Inflammatory macrophage (primary cell): ENCODE measurements at regions not wholly inside any gene's neighbourhood (a gene's known extent, or its start where the extent isn't known, plus 50 kb on each side); places are given as distances from the start of the nearest gene placed in this dataset.

ENCODE experiments used
- DNase-seq, 2 donors: peaks; one replicate each; pipeline ENCODE4 v3.0.0-alpha.2; 2020 to 2022

DNA sequence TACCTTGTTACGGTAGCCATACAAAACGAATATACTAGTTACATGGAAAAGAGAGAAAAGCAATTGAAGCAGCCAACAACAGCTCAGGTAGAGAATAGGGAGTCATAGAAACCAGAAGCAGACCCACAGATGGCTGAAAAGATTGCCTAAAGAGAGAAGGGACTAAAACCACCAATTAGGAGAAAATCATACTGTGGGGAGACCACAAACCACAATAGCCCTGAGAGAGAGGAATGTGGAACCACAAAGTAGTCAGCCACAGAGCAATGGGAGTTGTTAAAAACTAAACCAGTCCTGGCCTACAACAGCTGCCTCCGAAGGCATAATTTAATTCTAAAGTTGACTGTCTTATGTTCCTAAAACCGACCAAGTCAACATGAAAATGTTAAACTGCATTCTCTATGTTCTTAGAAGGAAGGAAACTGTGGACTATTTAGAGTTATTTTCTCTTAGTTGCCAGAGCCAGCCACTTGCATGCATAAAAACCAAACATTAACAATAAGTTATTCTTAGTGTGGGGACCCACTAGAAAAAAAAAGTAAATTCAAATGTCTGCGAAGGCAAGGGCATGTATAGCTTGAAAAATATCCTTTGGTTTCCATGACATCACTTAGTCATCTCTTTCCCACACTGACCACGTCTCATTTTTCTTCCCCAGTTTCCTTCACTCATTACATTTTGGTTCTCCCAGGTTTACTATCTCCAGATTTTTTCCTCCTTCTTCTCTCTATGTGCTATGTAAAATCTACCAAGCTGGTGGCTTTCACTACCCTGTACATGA lies 398.1 kb downstream of the NOVA1 start:
- no peak for DNase-seq

DNA sequence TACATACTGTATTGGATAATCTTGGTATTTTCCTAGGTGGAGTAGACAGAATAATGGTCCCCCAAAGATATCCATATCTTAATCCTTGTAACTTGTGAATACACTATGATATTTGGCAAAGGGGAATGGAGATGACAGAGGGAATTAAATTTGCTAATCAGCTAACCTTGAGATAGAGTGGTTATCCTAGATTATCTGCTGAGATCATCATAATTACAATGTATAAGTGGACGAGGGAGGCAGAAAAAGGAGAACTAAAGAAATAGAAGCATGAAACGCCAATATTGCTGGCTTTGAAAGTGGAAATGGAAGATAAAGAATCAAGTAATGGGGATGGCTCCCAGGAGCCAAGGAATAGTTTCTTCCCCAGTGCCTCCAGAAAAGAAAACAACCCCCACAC lies 398.7 kb downstream of the NOVA1 start:
- DNase-seq: no peak

DNA sequence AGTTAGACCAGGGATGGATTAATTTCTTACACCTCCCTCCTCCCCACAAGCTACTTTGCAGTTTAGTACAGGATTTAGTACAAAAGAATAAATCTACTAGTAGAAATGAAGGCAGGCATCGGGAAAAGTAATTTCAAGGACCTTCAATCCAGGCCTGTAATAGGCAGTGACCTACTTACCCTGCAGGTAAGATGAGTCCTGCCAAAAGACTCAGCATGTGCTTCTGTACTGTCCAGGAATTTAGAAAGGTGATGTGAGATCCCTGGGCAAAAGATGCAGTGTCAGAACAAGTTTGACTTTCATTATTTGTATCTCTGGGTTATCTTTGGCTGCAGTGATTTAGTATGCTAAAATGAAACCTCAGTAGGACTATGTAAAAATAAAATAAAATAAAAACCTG lies 403.0 kb downstream of the NOVA1 start:
- no peak for DNase-seq

DNA sequence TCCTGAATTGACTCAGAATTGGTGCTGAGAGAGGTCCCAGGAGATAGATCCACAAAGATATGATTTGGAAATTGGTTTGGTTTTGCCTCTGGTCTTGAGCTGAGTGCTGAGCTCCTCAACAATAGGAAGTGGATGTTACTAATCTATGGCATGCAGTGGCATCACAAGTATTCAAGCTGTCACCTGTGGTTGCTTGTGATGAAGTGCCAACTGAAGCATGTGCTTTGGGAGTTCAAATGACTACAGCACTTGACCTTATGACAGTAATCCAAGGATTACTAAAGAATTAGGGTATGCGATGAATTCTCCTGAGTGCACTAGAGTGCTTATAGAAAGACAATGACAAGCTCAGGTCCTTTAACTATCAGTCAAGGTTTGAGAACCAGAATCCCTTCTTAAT lies 406.2 kb downstream of the NOVA1 start:
- no peak for DNase-seq

DNA sequence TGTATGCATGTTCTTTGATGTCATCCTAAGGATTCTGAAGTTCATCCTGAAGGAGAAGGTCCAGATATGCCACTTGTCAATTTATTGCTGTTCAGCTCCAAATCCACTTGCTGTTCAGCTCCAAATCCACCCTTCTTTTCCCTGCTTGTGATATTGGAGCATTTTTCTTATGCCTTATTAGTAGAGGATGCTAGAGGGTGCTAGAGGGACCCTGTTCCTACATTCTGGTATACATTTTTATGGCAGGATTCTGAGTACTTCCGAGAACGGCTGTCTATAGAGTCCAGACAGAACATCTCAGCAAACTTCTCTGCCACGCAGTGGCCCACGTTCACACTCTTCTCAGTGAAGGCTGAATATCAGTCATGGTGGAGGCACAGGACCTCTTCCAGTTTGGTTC lies 406.7 kb downstream of the NOVA1 start:
- DNase-seq: no peak

DNA sequence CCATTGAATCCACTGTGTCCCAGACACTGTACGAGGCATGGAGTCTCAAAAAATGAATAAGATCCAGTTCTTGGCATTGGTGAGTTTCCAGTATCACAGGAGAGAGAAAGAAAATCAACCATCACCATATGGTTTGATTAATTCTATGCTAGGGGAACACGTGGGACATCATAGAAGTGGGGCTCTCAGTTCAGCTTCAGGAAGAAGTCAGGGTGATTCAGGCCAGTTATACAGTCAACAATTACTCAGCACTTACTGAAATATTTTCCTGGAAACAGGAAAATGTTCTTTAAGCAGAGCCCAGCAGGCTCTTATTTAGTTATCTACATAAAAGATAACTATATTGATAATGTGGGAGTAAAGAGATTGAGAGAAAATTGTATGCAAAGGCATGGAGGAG lies 407.2 kb downstream of the NOVA1 start:
- DNase-seq: no peak

DNA sequence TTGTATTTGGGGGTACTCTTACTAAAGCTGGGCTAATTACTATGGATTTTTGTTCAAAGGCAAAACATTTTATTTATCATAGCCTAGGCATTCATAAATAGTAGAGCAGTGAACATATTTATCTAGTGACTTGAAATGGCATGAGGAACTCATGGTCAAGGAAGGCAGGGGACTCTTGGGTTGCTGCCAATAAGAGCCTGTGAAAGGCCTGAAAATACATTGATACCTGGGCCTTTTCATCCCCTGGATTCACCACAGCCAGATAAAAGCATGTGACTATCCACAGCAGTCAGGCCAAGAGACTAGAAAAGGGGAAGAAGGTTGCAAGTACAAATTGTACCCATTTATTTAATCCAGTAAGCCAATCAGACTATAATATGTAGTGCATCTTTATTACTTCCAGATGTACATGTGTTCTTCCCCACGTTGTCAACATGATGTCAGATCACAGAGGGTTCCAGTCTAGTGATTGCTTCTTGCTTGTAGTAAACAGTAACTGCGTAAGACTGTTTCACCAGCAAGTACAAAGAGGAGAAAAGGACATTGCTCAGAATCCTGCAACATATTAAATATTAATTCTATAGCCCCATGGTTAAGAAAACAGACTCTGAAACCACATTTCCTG lies 409.7 kb downstream of the NOVA1 start:
- DNase-seq: no peak

DNA sequence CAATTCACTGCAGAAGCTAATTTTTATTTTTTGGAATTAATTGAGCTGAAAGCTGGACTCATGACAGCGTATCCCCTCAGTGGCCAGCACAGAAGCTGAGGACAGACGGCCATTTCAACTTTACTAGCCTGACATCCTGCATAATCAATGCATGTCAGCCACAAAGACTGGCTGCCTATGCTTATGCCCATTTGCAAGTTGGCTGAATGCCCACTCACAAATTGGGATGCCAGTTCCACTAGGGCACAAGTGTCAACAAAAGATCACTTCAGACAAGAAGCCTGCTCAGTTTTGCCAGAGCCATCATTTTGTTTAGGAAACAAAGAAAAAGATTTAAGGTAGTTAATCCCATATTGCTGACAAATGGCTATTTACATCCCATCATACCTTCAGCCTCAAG lies 417.6 kb downstream of the NOVA1 start:
- DNase-seq: no peak

DNA sequence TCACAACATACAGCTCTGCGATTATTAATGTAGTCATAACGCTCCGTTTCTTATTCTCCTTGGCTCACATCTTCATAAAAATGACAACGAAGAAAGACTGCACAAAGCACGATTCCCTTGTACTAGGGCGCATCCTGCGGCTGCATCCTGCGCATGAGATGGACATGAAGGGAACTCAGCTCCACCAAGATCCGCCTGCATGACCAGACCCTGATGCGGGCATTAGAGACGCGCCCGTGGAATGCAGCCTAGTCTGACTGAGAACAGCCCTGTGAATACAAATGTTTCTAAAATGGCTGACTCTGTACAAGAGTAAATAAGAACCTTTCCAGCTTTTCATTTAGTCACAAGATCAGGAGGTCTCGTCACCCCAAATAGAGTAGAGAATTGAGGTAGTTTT lies 422.2 kb downstream of the NOVA1 start:
- DNase-seq: no peak

DNA sequence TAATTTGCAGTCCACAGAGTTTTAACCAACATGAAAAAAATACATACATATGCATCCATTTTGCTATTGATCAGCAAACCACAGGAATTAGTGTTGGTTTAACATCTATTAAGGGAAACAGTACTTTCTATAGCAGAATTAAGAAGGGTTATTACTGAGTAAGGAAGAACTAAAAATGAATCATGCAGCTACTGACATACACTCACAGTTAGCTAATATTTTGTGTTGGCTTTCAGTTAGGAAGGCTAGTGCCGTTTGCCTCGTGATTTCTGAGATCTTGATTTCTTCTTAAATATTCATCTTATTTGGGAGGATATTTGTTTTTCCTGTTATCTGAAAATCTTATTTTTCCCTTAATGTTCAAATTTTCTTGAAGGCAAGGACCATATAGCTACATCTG lies 423.4 kb downstream of the NOVA1 start:
- no peak for DNase-seq

DNA sequence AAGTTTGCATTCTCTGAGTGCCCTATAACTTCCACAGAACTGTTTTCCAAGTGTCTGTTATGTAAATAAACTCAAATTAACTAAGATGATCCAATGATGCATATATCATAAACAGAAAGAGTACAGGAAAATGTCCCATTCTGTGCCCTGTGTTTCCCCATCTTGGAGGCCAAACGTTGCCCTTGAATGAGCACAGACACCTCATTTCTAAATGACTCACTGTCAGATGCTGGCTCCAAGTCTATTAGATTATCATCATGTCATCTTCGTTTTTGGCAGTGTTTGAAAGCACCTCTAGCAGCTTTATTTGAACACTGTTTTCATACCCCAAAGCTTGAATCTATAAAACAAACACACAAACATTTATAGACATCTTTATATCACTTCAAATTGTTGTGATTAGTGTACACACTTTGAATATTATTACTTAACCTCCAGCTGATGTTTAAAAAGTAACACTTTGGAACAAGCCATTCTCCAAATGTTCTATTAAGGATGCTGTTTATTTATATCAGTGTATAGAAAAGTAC lies 424.2 kb downstream of the NOVA1 start:
- DNase-seq: no peak

DNA sequence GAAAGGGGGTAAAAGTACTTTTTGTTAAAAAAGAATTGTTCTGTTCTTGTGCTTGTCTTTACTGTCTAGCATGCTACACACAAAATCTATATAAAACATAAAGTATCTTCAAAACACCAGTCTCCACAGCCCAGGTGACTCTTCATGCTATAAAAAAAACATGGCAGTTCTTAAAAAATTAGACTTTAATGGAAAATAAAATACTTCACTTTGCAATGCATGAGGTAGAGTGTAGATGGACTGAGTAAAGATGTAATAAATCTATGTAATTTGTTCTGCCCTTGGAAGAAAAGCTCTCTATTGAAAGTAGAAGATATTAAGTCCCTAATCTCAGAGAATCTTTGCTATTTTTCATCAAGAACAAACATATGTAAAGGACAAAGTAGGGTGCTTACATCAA lies 425.4 kb downstream of the NOVA1 start:
- DNase-seq: no peak

DNA sequence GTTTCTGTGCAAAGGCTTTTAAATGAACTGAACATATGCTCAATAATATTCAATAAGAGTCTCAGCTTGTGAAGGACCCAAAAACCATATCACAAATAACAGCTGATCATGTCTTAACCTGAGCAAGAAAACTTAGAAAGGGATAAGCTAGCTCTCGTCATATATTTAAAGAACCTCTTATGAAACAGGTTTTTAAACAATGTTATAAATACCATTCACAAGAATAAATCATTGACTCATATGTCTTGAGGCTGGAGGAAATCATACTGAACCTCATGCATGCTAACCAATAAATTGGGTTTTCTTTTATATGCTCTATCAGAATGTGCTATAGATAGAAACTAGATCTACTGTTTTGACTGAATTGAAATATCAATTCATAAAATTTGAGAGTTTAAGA lies 426.9 kb downstream of the NOVA1 start:
- DNase-seq: no peak

DNA sequence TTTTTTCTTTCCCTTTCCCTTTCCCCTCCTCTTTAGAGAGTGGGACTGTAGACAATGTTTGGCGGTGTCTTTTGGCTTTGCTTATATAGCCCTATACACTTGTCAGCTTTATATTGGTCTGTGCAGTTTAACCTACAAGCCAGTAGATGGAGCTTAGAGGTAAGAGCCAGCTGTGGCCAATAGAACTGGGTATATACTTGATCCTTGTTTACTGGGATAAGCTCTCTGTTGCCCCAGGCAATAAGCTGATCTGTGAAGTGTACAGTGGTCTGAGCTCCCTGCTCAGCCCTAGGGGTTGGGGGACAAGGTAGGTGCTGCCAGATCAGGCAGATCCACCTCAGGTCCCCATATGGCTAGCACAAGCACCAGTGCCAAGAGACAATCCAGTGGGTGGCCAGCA lies 434.1 kb downstream of the NOVA1 start:
- DNase-seq: no peak

DNA sequence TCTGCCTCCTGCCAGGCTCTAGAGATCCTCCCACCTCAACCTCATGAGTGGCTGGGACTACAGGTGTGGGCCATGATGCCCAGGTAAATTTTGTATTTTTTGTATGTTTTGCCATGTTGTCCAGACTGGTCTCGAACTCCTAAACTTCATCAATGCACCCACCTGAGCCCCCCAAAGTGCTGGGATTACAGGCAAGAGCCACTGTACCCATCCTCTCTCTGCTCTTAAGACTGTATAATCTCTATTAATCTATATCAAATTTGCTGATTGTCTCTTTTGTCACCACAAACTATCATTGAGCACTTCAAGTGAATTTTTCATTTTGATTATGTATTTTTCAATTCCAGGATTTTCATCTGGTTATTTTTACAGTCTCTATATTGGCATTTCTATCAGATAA lies 440.3 kb downstream of the NOVA1 start:
- no peak for DNase-seq

DNA sequence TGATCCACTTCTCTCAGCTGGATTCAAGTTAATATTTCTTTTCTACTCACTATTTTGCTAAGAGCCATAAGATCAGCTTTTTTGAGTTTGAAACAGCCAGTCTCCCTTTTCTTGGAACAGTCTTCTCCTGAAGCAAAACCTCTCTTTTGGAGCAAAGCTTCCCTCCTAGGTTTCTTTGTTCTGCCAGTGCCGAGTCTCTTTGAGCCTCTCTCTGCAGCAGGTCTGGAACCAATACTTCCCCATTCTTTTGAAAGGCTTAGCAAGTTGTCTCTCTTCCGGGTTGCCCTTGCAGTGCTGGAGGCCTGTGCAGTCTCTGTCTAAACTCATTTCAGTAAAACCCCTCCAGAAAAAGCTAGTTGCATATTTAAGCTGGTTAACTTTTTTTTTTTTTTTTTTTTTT lies 454.8 kb downstream of the NOVA1 start:
- no peak for DNase-seq

DNA sequence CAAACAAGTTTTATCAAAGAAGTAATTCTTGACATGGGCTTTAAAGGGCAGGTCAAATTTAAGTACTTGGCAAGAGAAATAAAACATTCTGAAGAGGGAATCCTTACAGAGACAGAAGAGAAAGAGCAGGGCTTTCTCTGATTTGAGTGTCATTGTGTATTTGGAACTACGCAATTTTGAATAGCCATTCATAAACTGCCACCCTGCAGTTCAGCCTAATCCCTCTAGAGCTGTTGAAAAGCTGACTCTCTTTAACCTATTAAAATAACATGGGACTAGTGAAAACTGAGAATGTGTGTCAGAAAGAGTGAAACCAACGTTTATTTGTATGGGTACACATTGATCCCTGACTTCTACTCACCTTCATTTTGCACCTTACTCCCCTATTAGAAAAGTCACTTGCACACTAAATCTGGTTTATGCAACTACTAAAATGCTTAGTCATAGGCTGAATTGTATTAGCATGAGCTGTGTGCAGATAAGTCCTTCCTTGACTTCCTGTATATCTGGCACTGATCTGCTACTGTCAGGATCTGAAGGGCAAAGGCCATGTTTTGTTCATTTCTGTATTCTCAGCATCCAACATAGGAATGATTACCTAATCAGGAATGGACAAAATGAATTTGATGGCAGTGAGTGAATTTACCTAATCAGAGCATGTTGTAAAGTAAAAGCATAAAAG lies 458.9 kb downstream of the NOVA1 start:
- DNase-seq: no peak

DNA sequence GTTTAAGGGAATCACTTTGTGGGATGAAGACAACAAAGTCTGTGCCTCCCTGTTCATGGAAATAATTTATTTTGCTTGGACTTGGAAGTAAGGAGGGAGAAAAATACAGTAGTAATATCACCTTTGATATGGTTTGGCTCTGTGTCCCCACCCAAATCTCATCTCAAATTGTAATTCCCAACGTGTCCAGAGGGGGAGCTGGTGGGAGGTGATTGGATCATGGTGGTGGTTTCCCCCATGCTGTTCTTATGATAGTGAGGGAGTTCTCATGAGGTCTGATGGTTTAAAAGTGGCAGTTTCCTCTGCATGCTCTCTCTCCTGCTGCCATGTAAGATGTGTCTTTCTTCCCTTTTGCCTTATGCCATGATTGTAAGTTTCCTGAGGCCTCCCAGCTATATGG lies 460.7 kb downstream of the NOVA1 start:
- no peak for DNase-seq

DNA sequence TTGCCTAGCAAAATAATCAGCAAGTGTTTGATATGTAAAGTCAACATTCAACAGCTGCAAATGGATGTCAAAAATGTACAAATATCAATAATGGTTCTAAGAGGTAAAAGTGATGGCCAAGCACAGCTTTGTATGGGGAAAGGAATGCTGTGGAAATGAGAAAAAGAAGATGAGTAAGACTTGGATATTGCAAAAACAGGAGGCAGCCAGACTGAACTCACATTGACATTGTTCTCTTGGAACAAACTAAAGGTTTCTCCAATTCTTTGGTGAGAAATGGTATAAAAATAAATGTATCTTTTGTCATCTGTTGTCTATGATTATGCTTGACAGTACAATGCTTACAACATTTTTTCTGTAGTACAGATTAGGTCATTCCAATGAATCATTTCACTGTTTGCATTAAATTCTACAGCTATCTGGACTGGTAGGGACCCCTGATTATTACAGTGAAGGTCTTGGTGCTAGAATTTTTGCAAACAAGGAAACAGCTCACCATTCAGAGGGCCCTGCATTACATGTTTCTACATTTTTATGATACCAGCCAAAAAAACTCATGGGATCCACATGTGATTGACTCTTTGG lies 465.7 kb downstream of the NOVA1 start:
- DNase-seq: no peak

DNA sequence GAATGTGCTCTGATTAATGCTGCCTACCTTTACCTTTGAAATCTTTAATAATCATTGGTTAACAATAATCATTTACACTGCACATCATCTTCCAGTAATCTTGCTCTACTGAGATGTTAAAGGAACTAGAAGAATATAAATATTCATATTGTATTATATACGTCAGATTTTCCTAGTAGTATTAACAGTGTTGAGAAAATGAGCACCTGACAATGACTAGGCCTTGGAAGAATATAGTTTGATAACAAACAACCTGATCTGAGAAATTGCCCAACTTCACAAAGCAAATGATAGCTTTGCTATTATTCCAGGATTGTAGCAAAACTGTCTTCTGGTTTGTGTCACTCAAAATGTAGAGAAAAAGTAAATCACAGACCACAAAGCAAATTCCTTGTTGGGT lies 467.1 kb downstream of the NOVA1 start:
- DNase-seq: no peak

DNA sequence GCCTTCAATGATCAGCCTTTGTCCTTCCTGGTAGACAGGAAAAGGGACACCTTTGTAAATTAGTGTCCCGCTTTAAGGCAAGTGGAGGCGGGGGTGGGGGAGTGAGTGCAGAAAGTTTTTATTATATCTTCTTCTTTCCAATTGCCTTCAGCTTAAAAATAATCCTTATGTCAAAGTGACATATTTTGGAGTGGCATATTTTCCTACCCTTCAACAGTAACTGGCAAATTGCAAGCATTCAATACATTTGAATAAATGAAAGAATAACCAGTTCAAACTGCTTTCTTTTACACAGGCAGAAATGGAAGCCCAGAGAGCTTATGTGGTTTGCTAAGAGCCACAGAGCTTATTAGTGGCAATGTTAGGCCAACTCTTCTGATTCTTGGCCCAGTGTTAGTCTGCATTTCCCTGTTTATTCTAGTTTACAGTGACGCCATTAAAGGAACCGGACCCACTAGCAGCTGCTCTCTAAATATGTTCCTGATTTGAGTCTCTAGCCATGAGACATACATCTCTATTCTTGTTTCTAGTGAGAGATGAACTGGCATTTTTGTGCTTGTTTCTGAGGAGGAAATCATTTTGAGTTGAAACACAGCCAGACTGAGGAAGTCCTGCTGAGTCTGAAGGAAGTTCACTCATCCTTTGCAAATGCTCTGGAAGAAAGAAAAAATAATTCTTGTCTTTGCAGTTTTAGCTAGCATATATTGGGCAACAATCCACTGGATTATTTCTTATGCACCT lies 468.7 kb downstream of the NOVA1 start:
- no peak for DNase-seq

DNA sequence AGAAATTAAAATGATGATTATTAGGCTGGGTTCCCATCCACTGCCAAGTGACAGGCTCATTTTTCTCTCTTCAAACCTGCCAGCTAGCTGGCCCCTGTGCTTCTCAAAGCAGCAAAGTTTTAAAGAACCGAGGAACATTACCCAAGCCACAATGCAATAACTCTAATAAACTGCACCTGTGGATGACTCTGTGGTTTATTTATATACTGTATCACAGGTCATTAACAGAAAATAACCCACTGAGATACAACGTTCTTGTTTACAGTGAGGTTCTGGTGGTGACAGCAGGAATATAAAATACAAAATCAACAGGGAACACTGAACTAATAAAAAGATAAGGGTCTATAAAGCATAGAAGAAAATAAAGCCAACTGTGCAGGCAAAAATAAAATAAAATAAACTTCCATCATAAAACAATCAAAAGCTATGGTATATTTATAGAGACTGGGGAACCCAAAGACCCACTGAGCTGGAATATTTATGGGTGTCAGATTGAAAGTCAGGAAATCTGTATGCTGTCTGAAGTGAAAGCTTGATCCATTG lies 472.9 kb downstream of the NOVA1 start:
- no peak for DNase-seq

DNA sequence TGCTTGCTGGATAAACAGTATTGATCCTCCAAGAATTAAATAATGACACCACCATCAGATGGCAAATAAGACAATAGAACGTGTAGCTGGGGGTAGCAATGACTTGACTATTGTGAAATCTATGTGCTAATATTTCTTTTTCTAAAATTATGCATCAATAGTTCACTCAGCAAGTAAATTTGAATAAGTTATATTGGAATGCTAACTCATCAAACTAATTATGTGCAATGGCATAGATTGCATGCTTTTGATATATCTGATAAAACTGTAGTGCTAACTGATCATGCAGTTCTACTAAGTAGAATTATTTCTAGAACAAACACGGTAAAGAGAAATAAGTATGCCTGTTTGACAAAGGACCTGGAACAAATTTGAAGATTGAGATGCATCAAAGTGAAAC lies 474.4 kb downstream of the NOVA1 start:
- DNase-seq: no peak
